NT2/D1 (cell line): ENCODE measurements at regions not wholly inside any gene's neighbourhood (a gene's known extent, or its start where the extent isn't known, plus 50 kb on each side); places are given as distances from the start of the nearest gene placed in this dataset.

Source experiments
- YY1 ChIP-seq: IDR thresholded peaks from 2 replicates; pipeline ENCODE4 v1.6.1; 2011; ENCODE audit not compliant: insufficient read length, insufficient read depth
- ZNF274 ChIP-seq: IDR thresholded peaks from 2 replicates; pipeline ENCODE4 v1.6.1; 2011; ENCODE audit warnings: mild to moderate bottlenecking, low read depth, low read length

- TF ChIP-seq ZNF274 (no peak), YY1 (no peak)
Observed at GRCh38 chr11:96469776-96470175, 80.0 kb downstream of the JRKL start.
